Bronchial epithelial cell (primary cell): ENCODE measurements at regions not wholly inside any gene's neighbourhood (a gene's known extent, or its start where the extent isn't known, plus 50 kb on each side); places are given as distances from the start of the nearest gene placed in this dataset.

ENCODE experiments used
- DNase-seq: peaks from one replicate; pipeline ENCODE4 v3.0.0-alpha.2; 2010; ENCODE audit warnings: low read depth
- FAIRE-seq: peaks from 2 replicates; lab custom pipeline; 2011; peaks lifted over from hg19 to GRCh38; lab: Jason Lieb, UNC
- H3K27me3 ChIP-seq: 2 replicates; pipeline ENCODE4 v1.5.1; 2011; ENCODE audit warnings: low read length; ENCODE audit not compliant: control insufficient read depth, insufficient read depth
- H3K36me3 ChIP-seq: 2 replicates; pipeline ENCODE4 v1.5.1; 2011; ENCODE audit warnings: low read length; ENCODE audit not compliant: control insufficient read depth, insufficient read depth
- H3K4me3 ChIP-seq: 2 replicates; pipeline ENCODE4 v1.5.1; 2011; ENCODE audit warnings: mild to moderate bottlenecking, low read depth, low read length, control low read depth
- CTCF ChIP-seq: IDR thresholded peaks from 2 replicates; pipeline ENCODE4 v1.5.1; 2011; ENCODE audit warnings: mild to moderate bottlenecking, moderate library complexity, low read length, control low read depth, inconsistent platforms; ENCODE audit not compliant: insufficient read depth, severe bottlenecking

- Histone ChIP-seq H3K27me3 (no peaks in the 10 kb centered on the region), H3K4me3 (no peak overlapping the region), H3K36me3 (no peaks in the 10 kb centered on the region)
- no peak for DNase-seq
- TF ChIP-seq CTCF, result no peak
- no peak for FAIRE-seq
These were observed 500.9 kb downstream of the SLC16A7 start for GRCh38 chr12:60096727-60097126.

- no peak for DNase-seq
- no peaks in the 10 kb centered on the region for H3K36me3 ChIP-seq
- TF ChIP-seq CTCF, result no peak
- H3K27me3 ChIP-seq, result no peaks in the 10 kb centered on the region
- no peak for FAIRE-seq
- no peak overlapping the region for H3K4me3 ChIP-seq
These were observed 504.3 kb downstream of the SLC16A7 start for GRCh38 chr12:60100160-60100559.

- FAIRE-seq (no peak), DNase-seq (peak; percentile 77)
- Histone ChIP-seq H3K27me3 (no peaks in the 10 kb centered on the region), H3K36me3 (no peaks in the 10 kb centered on the region), H3K4me3 (no peak overlapping the region)
- no peak for TF ChIP-seq CTCF
These were observed 505.0 kb downstream of the SLC16A7 start for GRCh38 chr12:60100852-60101251.

- Histone ChIP-seq H3K27me3 (no peaks in the 10 kb centered on the region), H3K36me3 (no peaks in the 10 kb centered on the region), H3K4me3 (no peak overlapping the region)
- TF ChIP-seq CTCF, result no peak
- peak; percentile 46 for DNase-seq
- no peak for FAIRE-seq
These were observed 505.9 kb downstream of the SLC16A7 start for GRCh38 chr12:60101715-60102114.

- no peak overlapping the region for H3K4me3 ChIP-seq
- no peak for FAIRE-seq
- H3K36me3 ChIP-seq, result no peaks in the 10 kb centered on the region
- DNase-seq, result peak; percentile 44
- TF ChIP-seq CTCF, result peak; percentile 25
- H3K27me3 ChIP-seq, result no peaks in the 10 kb centered on the region
These were observed 510.4 kb downstream of the SLC16A7 start for GRCh38 chr12:60106214-60106613.

GRCh38 chr12:60107992-60108391, 512.2 kb downstream of the SLC16A7 start:
- no peaks in the 10 kb centered on the region for H3K27me3 ChIP-seq
- no peaks in the 10 kb centered on the region for H3K36me3 ChIP-seq
- no peak overlapping the region for H3K4me3 ChIP-seq
- FAIRE-seq, result no peak
- TF ChIP-seq CTCF, result no peak
- DNase-seq, result no peak
